GM23338 (cell line): ENCODE measurements at regions not wholly inside any gene's neighbourhood (a gene's known extent, or its start where the extent isn't known, plus 50 kb on each side); places are given as distances from the start of the nearest gene placed in this dataset.

Experiments
- ATAC-seq: fragments of 200-7000 bp; cut with Tn5 transposase; 3 replicates; pipeline ENCODE4 v1.9.1; 2020
- DNase-seq: peaks from one replicate; pipeline ENCODE4 v3.0.0-alpha.2; 2015; ENCODE audit warnings: low spot score
- H2AFZ ChIP-seq: fragments of 200-600 bp; sonication (generic); 2 replicates; pipeline ENCODE4 v1.8.0; 2016; ENCODE audit warnings: antibody characterized with exemption, mild to moderate bottlenecking, moderate library complexity
- H3F3A ChIP-seq: fragments of 200-600 bp; sonication (generic); replicated peaks from 2 replicates; pipeline ENCODE4 v1.8.0; 2017; ENCODE audit warnings: antibody characterized with exemption, mixed run types, low read depth
- H3K27ac ChIP-seq: fragments of 200-600 bp; sonication (generic); 2 replicates; pipeline ENCODE4 v1.6.1; 2016; ENCODE audit warnings: low read depth
- H3K27me3 ChIP-seq: fragments of 200-600 bp; sonication (generic); 2 replicates; pipeline ENCODE4 v1.8.0; 2016; ENCODE audit warnings: mild to moderate bottlenecking, mixed run types, moderate library complexity; ENCODE audit not compliant: insufficient read depth
- H3K36me3 ChIP-seq: fragments of 200-600 bp; sonication (generic); 2 replicates; pipeline ENCODE4 v1.8.0; 2016; ENCODE audit warnings: mild to moderate bottlenecking; ENCODE audit not compliant: insufficient read depth
- H3K4me1 ChIP-seq: fragments of 200-600 bp; sonication (generic); 2 replicates; pipeline ENCODE4 v1.8.0; 2016; ENCODE audit warnings: mild to moderate bottlenecking, moderate library complexity; ENCODE audit not compliant: insufficient read depth
- H3K4me2 ChIP-seq: fragments of 200-600 bp; sonication (generic); 2 replicates; pipeline ENCODE4 v1.7.1; 2017; ENCODE audit warnings: mixed run types
- H3K4me3 ChIP-seq: fragments of 200-600 bp; sonication (generic); 2 replicates; pipeline ENCODE4 v1.6.1; 2016; ENCODE audit warnings: mixed run types
- H3K79me2 ChIP-seq: fragments of 200-600 bp; sonication (generic); replicated peaks from 2 replicates; pipeline ENCODE4 v1.8.0; 2017; ENCODE audit warnings: mild to moderate bottlenecking; ENCODE audit not compliant: insufficient read depth
- H3K9me2 ChIP-seq: fragments of 200-600 bp; sonication (generic); 2 replicates; pipeline ENCODE4 v1.8.0; 2017; ENCODE audit not compliant: insufficient read depth
- H4K20me1 ChIP-seq: fragments of 200-600 bp; sonication (generic); replicated peaks from 2 replicates; pipeline ENCODE4 v1.8.0; 2017; ENCODE audit warnings: mild to moderate bottlenecking; ENCODE audit not compliant: insufficient read depth
- H3K27ac Mint-ChIP-seq: 2 replicates; pipeline ENCODE4 v1.8.0; 2020; ENCODE audit warnings: inconsistent platforms, mild to moderate bottlenecking, moderate library complexity, mixed read lengths
- H3K27me3 Mint-ChIP-seq: 3 replicates; pipeline ENCODE4 v1.8.0; 2022; ENCODE audit warnings: low read depth, mild to moderate bottlenecking, moderate library complexity, mixed read lengths, inconsistent platforms; ENCODE audit not compliant: insufficient read depth, poor library complexity
- H3K36me3 Mint-ChIP-seq: 3 replicates; pipeline ENCODE4 v1.8.0; 2021; ENCODE audit warnings: low read depth, mild to moderate bottlenecking, inconsistent platforms, moderate library complexity, mixed read lengths
- H3K4me1 Mint-ChIP-seq: 3 replicates; pipeline ENCODE4 v1.8.0; 2020; ENCODE audit warnings: mild to moderate bottlenecking, inconsistent platforms, mixed read lengths
- H3K4me3 Mint-ChIP-seq: 3 replicates; pipeline ENCODE4 v1.8.0; 2021; ENCODE audit warnings: moderate library complexity, mild to moderate bottlenecking, inconsistent platforms, mixed read lengths
- H3K9me3 Mint-ChIP-seq: 3 replicates; pipeline ENCODE4 v1.8.0; 2020; ENCODE audit warnings: moderate library complexity, mild to moderate bottlenecking, inconsistent platforms, mixed read lengths
- CREB1 ChIP-seq: fragments of 250-450 bp; sonication (Bioruptor Pico); IDR thresholded peaks from 2 replicates; pipeline ENCODE4 v1.5.0; 2020; ENCODE audit warnings: low read depth, mild to moderate bottlenecking, moderate library complexity
- CTCF ChIP-seq, 2 experiments: fragments of 200-600 bp in 1 of 2; sonication (generic) in 1 of 2; conservative IDR thresholded peaks; 2 replicates each; pipeline versions ENCODE4 v1.5.1 to v1.6.1; 2016 to 2017; ENCODE audit warnings: antibody characterized with exemption in 2 of 2, low read depth in 2 of 2, mild to moderate bottlenecking in 2 of 2, moderate library complexity in 1 of 2
- ETS1 ChIP-seq: IDR thresholded peaks from 2 replicates; pipeline ENCODE4 v1.6.1; 2016; ENCODE audit warnings: antibody characterized with exemption
- EZH2 ChIP-seq: fragments of 200-600 bp; sonication (generic); IDR thresholded peaks from one replicate; pipeline ENCODE4 v1.8.0; 2017; ENCODE audit warnings: antibody characterized with exemption, mild to moderate bottlenecking, low read depth; ENCODE audit not compliant: unreplicated experiment
- EZH2phosphoT487 ChIP-seq: fragments of 200-600 bp; sonication (generic); IDR thresholded peaks from one replicate; pipeline ENCODE4 v1.8.1; 2018; ENCODE audit warnings: antibody characterized with exemption; ENCODE audit not compliant: unreplicated experiment
- JUNB ChIP-seq: IDR thresholded peaks from one replicate; pipeline ENCODE4 v1.6.1; 2016; ENCODE audit warnings: antibody characterized with exemption; ENCODE audit not compliant: unreplicated experiment
- NANOG ChIP-seq: IDR thresholded peaks from 2 replicates; pipeline ENCODE4 v1.6.1; 2016; ENCODE audit warnings: antibody characterized with exemption, borderline replicate concordance
- REST ChIP-seq: IDR thresholded peaks from one replicate; pipeline ENCODE4 v1.6.1; 2018; ENCODE audit warnings: antibody characterized with exemption; ENCODE audit not compliant: unreplicated experiment
- STAT1 ChIP-seq: IDR thresholded peaks from one replicate; pipeline ENCODE4 v1.6.1; 2016; ENCODE audit warnings: antibody characterized with exemption; ENCODE audit not compliant: unreplicated experiment
- ZNF114 ChIP-seq: fragments of 250-450 bp; sonication (Bioruptor Pico); IDR thresholded peaks from 2 replicates; pipeline ENCODE4 v1.5.0; 2020; ENCODE audit warnings: mild to moderate bottlenecking, moderate library complexity
- ZNF331 ChIP-seq: fragments of 250-450 bp; sonication (Bioruptor Pico); IDR thresholded peaks from 2 replicates; pipeline ENCODE4 v1.5.0; 2020; ENCODE audit warnings: low read depth, mild to moderate bottlenecking, moderate library complexity
- ZNF462 ChIP-seq: fragments of 250-450 bp; sonication (Bioruptor Pico); IDR thresholded peaks from 2 replicates; pipeline ENCODE4 v1.5.0; 2020; ENCODE audit warnings: mild to moderate bottlenecking, moderate library complexity

- no peaks in the 10 kb centered on the region for H3K79me2 ChIP-seq
- DNase-seq, result no peak
These were observed 1797.4 kb downstream of the NCAM2 start for GRCh38 chr21:22795644-22796043.

More at GRCh38 chr21:22795644-22796043, 1797.4 kb downstream of the NCAM2 start:
- H3F3A ChIP-seq, result no peaks in the 10 kb centered on the region
- H3K36me3 ChIP-seq, result no peaks in the 10 kb centered on the region
- no peak overlapping the region for H3K4me3 Mint-ChIP-seq
- H3K4me1 ChIP-seq, result no peaks in the 10 kb centered on the region
- ATAC-seq, result no peak
- TF ChIP-seq CREB1 (CRISPR knock-in tag) (no peak), REST (no peak), ZNF331 (CRISPR knock-in tag) (no peak), EZH2phosphoT487 (no peak), JUNB (no peak), ZNF114 (CRISPR knock-in tag) (no peak), STAT1 (no peak), ZNF462 (CRISPR knock-in tag) (no peak), EZH2 (no peak), NANOG (no peak), CTCF (conservative IDR thresholded peaks at IDR 0.05; ENCODE audit: low read depth in 2 of 2) (no peak), ETS1 (no peak)
- 0 out of 2 replicates have a peak overlapping the region, but pooled peaks have one; percentile 40 for H2AFZ ChIP-seq
- no peaks in the 10 kb centered on the region for H3K36me3 Mint-ChIP-seq
- H3K9me2 ChIP-seq, result no peaks in the 10 kb centered on the region
- no peaks in the 10 kb centered on the region for H3K4me1 Mint-ChIP-seq
- H3K4me3 ChIP-seq, result no peak overlapping the region
- no peak overlapping the region for H3K4me2 ChIP-seq
- no peaks in the 10 kb centered on the region for H3K27me3 Mint-ChIP-seq
- H3K27ac ChIP-seq, result no peak overlapping the region
- H3K27ac Mint-ChIP-seq, result no peak overlapping the region
- no peaks in the 10 kb centered on the region for H4K20me1 ChIP-seq
- H3K9me3 Mint-ChIP-seq, result no peaks in the 10 kb centered on the region; the same call in 2 of the 3 replicates
- H3K27me3 ChIP-seq, result no peaks in the 10 kb centered on the region
